H1 (cell line): ENCODE measurements at regions not wholly inside any gene's neighbourhood (a gene's known extent, or its start where the extent isn't known, plus 50 kb on each side); places are given as distances from the start of the nearest gene placed in this dataset.

Source experiments
- BACH1 ChIP-seq: IDR thresholded peaks from 2 replicates; pipeline ENCODE4 v1.6.1; 2012; ENCODE audit warnings: low read length, improper control_type of control experiment
- CBX5 ChIP-seq: fragments of 300-800, 300-1000 bp; sonication (generic); IDR thresholded peaks from 2 replicates; pipeline ENCODE4 v1.7.1; 2016; ENCODE audit warnings: antibody characterized with exemption, low read length, low read depth
- EP300 ChIP-seq, 2 experiments: IDR thresholded peaks; 1 replicate in 1 of 2; 2 replicates in 1 of 2; pipeline ENCODE4 v1.6.1; 2011 to 2012; ENCODE audit warnings: low read depth in 2 of 2, low read length in 2 of 2, mild to moderate bottlenecking in 2 of 2, borderline replicate concordance in 1 of 2, inconsistent platforms in 1 of 2, moderate library complexity in 1 of 2
- ZNF274 ChIP-seq: IDR thresholded peaks from 2 replicates; pipeline ENCODE4 v1.7.0; 2012; ENCODE audit warnings: low read length, borderline replicate concordance; ENCODE audit errors: extremely low read depth
- TF ChIP-seq, protein P1 (sequence below): IDR thresholded peaks from 2 replicates; pipeline ENCODE4 v1.6.1; 2012; ENCODE audit warnings: low read length, inconsistent platforms

DNA sequence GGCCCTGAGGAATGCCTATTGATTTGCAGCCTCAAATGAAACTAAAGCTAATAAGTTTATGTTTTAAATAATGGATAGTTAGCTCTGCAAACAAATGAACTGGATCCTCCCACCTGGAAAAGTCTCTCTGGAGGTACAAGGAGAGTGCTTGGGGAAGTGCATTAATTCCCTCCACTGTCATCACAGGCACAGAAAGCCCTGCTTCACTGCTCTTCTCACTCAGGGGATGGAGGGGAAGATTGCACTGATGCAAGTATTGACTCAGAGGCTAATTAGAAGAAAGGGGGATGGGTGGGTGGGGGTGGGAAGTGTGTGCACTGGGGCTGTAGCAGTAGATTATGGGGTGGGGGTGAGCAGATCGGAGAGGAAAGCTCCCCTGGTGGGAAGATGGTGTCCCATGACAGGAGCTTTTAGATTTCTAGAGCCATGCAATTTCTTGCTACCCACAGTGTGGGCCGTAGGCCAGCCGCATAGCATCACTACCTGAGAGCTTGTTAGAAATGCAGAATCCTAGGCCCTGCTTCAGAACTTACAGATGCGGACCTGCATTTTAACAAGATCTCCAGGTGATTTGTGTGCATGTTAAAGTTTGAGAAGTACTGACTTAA, 163.9 kb downstream of the HIPK3 start (continued):
- TF ChIP-seq ZNF274, result no peak
- no peak for TF ChIP-seq CBX5
- TF ChIP-seq EP300 (IDR thresholded peaks at IDR 0.05; ENCODE audit: borderline replicate concordance in 1 of 2, low read depth in 2 of 2, low read length in 2 of 2), result no peak
- TF ChIP-seq, protein P1, sequence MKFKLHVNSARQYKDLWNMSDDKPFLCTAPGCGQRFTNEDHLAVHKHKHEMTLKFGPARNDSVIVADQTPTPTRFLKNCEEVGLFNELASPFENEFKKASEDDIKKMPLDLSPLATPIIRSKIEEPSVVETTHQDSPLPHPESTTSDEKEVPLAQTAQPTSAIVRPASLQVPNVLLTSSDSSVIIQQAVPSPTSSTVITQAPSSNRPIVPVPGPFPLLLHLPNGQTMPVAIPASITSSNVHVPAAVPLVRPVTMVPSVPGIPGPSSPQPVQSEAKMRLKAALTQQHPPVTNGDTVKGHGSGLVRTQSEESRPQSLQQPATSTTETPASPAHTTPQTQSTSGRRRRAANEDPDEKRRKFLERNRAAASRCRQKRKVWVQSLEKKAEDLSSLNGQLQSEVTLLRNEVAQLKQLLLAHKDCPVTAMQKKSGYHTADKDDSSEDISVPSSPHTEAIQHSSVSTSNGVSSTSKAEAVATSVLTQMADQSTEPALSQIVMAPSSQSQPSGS, result no peak
- TF ChIP-seq BACH1, result no peak
